GM21737 (cell line): ENCODE measurements at regions not wholly inside any gene's neighbourhood (a gene's known extent, or its start where the extent isn't known, plus 50 kb on each side); places are given as distances from the start of the nearest gene placed in this dataset.
"Not testable (repeated sequence)": the region's sequence is repeated elsewhere in the genome, so short reads cannot be mapped to it uniquely, and the experiment has no call there.

Source experiments
- ATAC-seq: cut with Tn5 transposase; IDR thresholded peaks from one replicate; pipeline ENCODE4 v1.9.1; 2021; ENCODE audit warnings: mild to moderate bottlenecking, moderate library complexity; ENCODE audit not compliant: unreplicated experiment

DNA sequence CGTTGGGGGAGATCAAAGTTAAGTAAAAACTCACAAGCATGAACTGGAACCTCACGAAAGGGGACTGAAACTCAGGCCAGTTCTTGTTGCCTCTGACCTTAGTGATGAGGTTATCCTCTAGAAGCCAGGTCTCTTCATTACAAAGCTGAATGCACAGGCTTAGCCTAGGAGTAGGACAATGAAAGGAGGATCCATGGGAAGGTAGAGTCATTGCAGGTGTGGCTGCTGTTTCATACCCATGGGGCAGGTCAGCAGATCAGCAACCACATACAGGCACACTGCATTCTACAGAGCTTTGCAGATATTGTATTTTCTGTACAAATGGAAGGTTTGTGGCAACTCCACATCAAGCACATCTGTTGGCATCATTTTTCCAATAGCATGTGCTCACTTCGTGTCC lies 341.3 kb upstream of the SOX9 start:
- no peak for ATAC-seq

DNA sequence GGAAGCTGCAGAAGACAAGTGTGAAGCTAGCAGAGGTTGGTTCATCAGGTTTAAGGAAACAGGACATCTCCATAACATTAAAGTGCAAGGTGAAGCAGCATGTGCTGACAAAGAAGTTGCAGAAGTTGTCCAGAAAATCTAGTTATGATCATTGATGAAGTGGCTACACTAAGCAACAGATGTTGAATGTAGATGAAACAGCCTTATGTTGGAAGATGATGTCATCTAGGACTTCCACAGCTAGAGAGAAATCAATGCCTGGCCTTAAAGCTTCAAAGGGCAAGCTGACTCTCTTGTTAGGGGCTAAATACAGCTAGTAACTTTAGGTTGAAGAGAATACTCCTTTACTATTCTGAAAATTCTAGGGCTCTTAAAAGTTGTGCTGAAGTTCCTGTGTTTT lies 340.2 kb upstream of the SOX9 start:
- ATAC-seq = no peak

DNA sequence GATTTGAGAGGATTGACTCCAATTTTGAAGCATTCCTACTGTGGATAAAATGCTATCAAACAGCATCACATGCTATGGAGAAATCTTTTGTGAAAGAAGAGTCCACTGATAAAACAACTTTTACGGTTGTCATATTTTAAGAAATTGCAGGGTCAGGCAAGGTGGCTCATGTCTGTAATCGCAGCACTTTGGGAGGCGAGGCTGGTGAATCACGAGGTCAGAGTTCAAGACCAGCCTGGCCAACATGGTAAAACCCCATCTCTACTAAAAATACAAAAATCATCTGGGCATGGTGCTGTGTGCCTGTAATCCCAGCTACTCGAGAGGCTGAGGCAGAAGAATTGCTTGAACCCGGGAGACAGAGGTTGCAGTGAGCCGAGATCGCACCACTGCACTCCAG lies 338.8 kb upstream of the SOX9 start:
- ATAC-seq = not testable (repeated sequence)

DNA sequence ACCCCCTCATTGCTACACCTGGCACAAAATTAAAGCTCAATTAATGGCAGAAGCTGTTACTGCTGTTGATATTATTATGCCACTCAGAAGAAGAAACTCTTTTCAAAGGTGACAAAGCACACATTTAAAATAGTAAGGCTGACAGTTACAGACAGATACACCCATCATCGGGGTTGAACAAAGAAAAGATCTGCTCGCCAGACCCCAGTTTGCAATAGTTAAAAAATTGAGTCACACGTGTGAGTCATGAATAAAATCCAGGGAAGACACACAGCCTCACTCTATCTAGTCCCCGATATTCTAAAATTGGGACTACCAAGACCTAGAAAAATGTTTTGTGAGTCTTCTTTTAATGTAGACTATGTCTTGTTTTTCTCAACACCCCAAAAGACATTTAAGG lies 330.0 kb upstream of the SOX9 start:
- no peak for ATAC-seq

DNA sequence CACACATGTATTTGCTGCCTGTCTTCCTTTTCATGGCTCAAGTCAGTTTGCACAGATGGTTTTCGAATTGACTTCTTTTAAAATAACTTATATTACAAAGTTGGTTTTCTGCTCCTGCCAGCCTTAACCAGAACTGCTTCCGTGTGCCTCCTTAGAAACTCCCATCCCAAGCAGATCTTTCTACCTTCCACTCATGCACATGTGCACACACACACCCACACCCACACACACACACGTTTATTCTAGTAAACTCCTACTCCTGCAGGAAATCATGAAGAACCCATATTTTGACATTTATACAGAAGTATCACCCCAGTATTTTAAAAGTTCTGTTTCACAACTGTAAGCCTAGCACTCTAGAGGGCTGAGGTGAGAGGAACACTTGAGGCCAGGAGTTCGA lies 329.5 kb upstream of the SOX9 start:
- ATAC-seq = no peak

DNA sequence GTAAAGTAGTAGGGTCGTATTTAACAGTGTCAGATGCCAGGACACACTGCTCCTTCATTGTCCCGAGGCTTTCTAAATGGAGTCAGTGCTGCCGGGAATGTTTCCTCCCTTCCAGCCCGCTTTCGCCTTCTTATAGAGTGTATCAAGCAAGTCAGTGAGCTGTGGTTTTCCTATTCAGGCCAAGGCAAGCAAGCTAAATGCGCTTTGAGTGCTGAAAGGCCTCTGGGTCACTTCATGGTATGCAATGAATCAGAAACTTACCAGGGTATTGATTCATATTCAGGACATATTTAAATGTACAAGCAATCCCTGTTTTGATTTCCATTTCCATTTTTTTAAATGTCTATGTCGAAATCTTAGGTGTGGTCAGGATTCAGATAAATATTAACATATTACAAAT lies 327.9 kb upstream of the SOX9 start:
- no peak for ATAC-seq

DNA sequence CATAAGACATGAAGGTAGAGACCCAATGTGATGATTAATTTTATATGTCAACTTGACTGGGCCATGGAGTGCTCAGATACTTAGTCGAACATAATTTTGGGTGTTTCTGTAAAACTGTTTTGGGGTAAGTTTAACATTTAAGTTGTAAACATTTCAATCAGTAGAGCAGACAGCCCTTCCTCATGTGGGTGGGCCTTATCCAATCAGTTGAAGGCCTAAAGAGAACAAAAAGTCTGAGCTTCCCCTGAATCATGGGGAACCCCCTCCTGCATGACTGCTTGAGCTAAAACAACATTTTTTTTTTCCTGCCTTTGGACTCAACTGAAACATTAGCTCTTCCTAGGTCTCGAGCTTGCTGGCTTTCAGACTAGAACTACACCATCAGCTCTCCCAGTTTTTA lies 327.3 kb upstream of the SOX9 start:
- ATAC-seq = no peak

DNA sequence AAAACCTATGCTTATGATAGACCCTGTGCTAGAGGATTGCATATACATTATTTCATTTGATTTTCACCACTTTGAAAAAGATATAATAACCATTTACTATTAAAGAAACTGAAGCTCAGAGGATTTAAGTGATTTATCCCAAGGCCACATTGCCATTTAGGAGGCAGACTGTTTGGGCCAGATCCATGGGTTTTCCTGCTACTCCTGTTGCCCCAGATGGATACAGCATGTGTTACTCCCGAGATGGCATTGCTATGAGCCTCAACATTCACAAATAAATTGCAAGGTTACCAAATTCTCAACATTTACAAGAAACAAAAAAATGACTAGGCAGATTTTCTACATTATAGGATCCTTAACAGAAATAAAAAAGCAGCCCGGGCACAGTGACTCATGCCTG lies 322.1 kb upstream of the SOX9 start:
- ATAC-seq = no peak

DNA sequence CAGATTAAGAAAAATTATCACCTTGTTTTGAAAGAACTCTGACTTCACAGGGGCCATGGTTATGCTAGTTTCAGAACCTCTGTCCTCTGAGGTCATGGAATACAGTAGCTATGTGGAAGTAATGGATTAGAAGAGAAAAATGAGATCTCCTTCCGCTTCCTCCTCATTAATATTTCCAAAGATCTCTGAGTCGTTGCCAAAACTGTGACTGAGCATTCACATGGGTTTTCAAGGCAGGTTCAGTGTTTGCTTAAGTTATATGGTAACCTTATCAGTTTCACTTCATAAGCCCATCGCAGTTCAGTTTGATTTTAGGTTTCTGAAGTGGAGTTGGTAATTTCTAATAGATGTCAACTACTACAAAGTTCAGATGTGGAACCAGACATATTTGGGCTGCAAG lies 321.2 kb upstream of the SOX9 start:
- no peak for ATAC-seq

DNA sequence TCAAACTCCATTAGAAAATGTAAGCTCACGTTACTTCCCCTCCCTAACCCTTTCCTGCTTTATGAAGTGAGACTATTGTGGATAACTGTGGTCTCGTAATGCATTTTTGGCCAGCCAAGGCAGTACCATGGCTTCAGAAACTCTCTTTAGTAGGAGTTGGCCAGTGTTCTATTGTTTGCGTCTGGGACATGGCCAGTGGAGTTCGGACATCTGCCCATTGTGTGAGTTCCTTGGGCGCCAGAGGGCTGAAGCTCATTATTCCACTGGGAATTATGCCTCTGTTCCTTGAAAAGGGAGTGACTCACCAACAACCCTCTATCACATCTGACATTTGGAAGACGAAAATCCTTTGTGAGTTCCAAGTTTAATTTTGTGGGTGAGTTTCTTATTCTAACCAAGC lies 319.5 kb upstream of the SOX9 start:
- ATAC-seq = no peak

DNA sequence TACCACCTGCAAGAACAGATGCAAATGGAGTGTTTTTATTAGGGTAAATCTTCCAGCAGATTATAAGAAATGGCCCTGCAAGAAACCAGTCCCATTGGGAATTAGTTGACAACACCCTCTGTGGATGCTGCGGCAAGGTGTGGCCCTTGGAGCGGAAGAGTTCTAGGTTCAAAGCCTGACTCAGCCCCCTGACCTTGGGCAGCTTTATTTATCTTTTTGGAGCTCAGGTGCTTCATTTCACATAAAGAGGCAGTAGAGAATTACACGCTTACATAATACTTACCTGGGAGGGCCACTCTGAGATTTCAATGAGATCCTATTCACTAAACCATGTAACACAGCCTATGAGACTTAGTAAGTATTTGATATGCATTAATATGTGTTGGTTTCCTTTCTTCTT lies 318.2 kb upstream of the SOX9 start:
- no peak for ATAC-seq

DNA sequence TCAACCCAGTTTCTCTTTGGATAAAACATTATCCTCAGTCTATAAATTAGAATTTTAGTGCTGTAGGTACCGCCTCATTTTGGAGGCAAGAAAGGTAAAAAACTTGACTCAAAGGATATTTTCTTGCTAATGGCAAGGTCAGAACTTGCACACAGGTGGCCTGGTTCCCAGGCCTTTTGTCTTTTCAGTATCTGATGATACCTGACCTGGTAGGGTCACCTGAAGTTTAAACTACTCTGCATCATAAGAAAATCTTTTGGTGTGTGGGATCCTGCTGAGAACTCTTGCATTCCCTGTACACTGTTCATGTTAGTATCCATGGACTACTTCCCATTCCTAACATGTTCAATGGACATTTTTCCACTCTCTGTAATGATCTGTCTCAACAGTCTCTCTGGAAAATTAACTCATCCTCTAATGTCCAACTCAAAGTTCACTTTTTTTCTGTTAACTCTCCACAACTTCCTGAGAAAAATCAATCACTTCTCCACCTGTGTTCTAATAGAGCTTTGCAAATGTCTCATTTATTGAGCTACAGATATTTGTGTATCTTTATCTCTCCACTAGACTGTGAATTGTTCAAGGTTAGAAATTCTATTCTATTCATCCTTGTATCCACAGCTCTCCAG lies 317.1 kb upstream of the SOX9 start:
- ATAC-seq = no peak

DNA sequence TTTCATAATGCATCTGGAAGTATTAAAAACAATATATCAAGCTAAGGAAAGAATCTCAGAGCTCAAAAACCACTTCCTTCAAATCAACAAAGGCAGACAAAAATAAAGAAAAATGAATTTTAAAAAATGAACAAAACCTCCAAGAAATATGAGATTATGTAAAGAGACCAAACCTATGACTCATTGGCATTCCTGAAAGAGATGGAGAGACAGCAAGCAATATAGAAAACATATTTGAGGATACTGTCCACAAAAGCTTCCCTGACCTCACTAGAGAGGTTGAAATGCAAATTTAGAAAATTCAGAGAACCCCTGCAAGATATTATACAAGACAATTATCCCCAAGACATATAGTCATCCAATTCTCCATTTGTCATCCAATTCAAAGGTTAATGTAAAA lies 311.3 kb upstream of the SOX9 start:
- no peak for ATAC-seq

DNA sequence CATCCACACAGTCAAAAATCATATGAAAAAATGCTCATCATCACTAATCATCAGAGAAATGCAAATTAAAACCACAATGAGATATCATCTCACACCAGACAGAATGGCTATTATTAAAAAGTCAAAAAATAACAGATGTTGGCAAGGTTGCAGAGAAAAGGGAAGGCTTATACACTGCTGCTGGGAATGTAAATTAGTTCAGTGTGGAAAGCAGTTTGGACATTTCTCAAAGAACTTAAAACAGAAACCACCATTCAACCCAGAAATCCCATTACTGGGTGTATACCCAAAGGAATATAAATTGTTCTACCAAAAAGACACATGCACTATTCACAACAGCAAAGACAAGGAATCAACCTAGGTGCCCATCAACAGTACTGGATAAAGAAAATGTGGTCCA lies 307.0 kb upstream of the SOX9 start:
- ATAC-seq = not testable (repeated sequence)

DNA sequence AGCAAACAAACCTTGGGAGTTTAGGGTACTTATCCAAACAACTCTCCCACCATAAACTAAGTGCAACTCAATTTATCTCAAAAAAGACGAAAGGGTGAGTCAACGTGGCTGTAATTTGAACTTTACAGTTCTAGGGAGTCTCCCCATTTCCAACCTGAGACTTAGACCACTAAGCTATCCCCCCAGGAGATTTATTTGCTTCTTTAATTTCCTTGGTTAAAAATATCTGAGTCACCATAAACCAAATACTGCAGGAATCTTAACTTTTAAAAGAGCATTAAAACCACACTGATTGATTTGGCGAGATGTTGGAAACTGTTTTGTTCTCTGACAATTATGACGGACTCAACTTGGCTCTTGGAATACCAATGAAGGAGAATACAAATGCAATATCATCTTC lies 299.3 kb upstream of the SOX9 start:
- no peak for ATAC-seq

DNA sequence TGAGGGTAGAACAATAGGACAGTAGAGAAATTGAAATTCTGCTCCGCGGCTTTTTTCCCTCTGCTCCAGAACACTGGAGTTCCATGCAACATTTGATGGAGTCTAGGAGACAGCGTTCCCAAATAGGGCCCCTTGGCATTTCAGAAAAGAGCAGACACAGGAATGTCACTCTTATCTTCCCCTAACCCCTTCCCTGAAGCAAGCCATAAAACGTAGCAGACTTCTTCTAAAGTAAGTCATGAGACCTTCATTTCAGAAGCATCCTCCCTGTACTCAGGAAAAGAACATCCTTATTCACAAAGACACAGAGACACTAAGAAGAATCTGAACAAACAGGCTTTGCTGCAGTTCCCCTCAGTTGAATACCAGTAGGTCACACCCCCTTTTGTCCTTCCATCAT lies 296.1 kb upstream of the SOX9 start:
- no peak for ATAC-seq

DNA sequence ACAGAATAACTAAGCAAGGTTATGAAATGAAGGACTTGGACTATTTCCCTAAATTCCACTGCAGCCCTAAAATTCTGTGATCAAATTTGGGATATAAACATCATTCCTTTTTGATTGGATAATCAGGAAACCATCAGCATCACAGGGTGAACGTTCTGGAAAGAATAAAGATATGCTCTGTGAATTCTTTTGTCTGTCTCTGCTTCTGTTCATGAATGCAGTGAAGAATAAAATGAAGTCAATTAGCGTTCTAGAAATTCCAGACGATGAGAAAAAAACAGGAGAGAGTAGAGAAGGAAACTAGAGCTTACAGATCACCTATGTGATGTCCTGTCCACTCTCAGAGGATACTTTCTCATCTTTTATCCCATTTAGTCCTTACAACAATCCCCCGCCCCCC lies 295.1 kb upstream of the SOX9 start:
- ATAC-seq = no peak

DNA sequence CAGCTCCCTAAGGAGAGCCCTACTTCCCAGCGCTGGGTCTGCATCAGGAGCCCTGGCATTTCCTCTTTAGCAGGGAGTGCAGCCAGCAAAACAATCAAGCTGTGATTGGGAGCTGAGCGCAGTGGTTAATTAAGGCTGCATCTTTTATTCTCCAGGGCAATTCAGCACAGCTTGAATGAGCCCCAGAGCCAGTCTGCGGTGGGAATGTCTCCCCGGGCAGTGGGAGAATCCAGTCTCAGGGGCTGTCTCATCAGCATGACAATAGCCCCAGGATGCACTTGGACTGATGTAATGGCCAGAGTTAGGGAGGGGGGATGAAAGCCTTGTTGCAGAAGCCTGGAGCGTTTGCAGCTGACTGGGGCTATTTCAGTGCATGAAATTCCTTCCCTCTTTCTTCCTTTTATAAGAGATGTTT lies 292.6 kb upstream of the SOX9 start:
- no peak for ATAC-seq

DNA sequence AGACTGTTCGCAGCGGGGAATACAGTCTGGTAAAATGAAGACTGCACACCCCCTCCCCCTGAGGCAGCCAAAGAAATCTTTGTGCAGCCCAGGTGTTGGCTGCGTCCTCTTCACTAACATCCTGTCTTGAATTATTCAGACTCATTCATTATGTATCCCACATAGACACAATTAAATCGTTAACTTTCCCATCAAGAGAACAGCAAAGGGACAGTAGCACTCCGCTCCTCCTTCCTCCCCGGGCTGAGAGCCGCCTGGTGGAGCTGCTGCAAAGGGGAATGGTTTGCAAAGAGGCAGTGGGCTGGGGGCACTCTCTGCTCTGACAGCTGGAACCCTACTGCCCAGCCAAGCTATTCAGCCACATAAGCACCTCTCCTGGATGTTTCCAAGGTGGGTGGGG lies 290.0 kb upstream of the SOX9 start:
- no peak for ATAC-seq

DNA sequence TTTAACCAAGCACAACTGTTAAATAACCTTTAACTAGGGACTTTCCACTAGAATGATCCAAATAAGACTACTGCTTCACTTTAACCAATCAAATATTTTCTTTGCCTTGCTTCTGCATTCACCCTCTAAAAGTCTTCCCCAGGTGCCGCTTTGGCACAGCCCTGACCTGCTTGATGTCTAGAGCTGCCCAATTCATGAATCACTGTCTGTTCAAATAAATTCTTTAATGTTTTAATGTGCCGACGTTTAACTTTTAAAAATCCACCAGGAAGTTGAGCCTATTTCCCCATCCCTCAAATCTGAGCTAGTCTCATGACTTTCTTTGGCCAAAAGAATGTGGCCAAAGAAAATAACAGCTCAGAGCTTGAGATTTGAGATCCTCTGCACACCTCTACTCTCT lies 277.8 kb upstream of the SOX9 start:
- ATAC-seq = no peak

DNA sequence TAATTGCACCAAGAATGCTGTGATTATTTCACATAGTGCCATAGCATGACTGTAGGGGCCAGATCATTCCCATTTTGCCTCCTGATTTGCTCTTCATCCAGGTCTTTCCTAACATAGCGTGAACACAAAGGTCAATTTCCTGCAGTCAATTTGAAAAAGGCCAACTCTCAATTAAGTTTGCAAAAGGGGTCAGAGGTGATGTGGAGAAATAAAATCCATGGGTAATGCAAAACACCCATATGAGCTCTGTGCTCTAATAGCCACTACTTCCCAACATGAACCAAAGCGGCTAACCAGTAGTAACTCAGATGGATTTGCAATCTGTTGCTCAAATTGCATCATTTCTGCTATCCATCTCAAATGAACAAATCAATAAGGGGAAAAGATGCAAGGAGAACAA lies 275.5 kb upstream of the SOX9 start:
- ATAC-seq = no peak

DNA sequence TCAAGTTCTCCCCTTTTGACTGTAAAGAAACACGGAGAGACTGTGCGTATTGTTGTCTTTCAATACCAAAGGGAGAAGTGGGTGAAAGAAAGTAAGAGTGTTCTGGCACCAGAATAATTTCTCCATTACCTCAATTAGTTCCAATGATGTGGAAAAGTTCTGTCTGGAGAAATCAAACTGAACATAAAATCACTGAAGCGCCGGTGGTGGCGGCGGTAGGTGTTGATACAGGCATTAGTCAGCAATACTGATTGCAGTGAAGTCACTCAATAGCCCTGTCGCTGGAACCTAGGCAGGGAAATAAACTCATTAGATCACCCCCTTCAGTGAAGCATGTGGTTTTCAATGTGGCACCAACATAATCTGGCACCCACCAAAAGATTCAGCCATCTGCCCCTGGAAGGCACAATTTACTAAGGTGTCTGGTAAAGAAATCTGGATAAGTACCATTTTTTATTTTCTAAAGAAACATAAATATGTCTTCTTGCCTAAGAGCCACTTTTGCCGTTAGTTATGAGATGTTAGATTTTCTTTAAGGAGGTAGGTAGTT lies 274.2 kb upstream of the SOX9 start:
- ATAC-seq = no peak
